ENCODE measurements at regions not wholly inside any gene's neighbourhood (a gene's known extent, or its start where the extent isn't known, plus 50 kb on each side); places are given as distances from the start of the nearest gene placed in this dataset.

DNA sequence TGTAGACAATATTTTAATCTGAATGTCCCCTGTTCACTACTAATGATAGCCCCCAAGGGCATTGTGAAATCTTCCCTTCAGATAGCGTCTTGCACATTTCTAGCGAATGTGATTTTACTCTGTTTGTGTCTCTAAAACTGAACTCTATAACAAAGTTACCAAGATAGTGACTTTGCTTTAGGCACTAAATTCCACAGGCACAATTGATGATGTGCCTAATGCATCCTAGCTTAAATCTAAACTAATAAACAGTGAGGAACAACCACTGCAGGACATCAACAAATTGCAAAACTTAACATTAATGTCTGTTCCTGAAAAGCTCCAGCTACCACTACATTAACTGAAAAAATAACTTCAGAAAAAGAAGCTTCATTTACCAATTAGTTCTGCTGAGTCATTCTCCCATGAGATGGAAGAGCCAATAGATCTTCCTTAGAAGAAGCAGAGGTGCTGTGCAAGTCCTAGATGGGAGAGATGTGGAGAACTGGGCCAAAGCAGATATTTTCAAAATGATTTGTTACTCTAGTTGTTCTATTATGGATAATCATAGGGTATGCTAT, 1065.0 kb downstream of the EPHA7 start:
- TF ChIP-seq, protein P1, sequence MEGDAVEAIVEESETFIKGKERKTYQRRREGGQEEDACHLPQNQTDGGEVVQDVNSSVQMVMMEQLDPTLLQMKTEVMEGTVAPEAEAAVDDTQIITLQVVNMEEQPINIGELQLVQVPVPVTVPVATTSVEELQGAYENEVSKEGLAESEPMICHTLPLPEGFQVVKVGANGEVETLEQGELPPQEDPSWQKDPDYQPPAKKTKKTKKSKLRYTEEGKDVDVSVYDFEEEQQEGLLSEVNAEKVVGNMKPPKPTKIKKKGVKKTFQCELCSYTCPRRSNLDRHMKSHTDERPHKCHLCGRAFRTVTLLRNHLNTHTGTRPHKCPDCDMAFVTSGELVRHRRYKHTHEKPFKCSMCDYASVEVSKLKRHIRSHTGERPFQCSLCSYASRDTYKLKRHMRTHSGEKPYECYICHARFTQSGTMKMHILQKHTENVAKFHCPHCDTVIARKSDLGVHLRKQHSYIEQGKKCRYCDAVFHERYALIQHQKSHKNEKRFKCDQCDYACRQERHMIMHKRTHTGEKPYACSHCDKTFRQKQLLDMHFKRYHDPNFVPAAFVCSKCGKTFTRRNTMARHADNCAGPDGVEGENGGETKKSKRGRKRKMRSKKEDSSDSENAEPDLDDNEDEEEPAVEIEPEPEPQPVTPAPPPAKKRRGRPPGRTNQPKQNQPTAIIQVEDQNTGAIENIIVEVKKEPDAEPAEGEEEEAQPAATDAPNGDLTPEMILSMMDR (IDR thresholded peaks at IDR 0.05), result no peak
- TF ChIP-seq POLR2A (IDR thresholded peaks at IDR 0.05), result no peak
